OCI-LY7 (cell line): ENCODE measurements at regions not wholly inside any gene's neighbourhood (a gene's known extent, or its start where the extent isn't known, plus 50 kb on each side); places are given as distances from the start of the nearest gene placed in this dataset.
"Not testable (repeated sequence)": the region's sequence is repeated elsewhere in the genome, so short reads cannot be mapped to it uniquely, and the experiment has no call there.

ENCODE experiments used
- BruUV-seq: library from RNA; stranded (reverse); fragments of 400-500 nt; replicated peaks from 2 replicates; lab custom pipeline; 2021; lab: Mats Ljungman, UMichigan
- CTCF ChIA-PET: fragments of 300-600 bp; sonication (Branson Sonifier 250); formaldehyde crosslinking; loops from one replicate; lab custom pipeline; 2022; ENCODE audit warnings: antibody characterized with exemption; ENCODE audit not compliant: unreplicated experiment; lab: Charles Lee
- POLR2A ChIA-PET: fragments of 300-600 bp; sonication (Branson Sonifier 250); formaldehyde crosslinking; loops from one replicate; lab custom pipeline; 2022; ENCODE audit warnings: antibody characterized with exemption; lab: Charles Lee
- DNase-seq: peaks from one replicate; pipeline ENCODE4 v3.0.0-alpha.2; 2015; ENCODE audit warnings: low spot score
- H2AFZ ChIP-seq: fragments of 200-600 bp; sonication (generic), shearing (Covaris generic); 2 replicates; pipeline ENCODE4 v1.6.1; 2014; ENCODE audit warnings: mild to moderate bottlenecking, antibody characterized with exemption, low read length, moderate library complexity
- H3K27ac ChIP-seq: fragments of 200-600 bp; sonication (generic); 2 replicates; pipeline ENCODE4 v1.5.1; 2014; ENCODE audit warnings: mixed run types, low read depth, mild to moderate bottlenecking, moderate library complexity, low read length, inconsistent platforms; ENCODE audit not compliant: poor library complexity, severe bottlenecking
- H3K36me3 ChIP-seq: fragments of 200-600 bp; sonication (generic); 2 replicates; pipeline ENCODE4 v1.6.1; 2014; ENCODE audit warnings: mild to moderate bottlenecking, antibody characterized with exemption, low read length, moderate library complexity, mixed read lengths; ENCODE audit not compliant: insufficient read depth
- H3K4me1 ChIP-seq: fragments of 200-600 bp; sonication (generic); 2 replicates; pipeline ENCODE4 v1.5.1; 2014; ENCODE audit warnings: mild to moderate bottlenecking, low read length; ENCODE audit not compliant: insufficient read depth, poor library complexity, severe bottlenecking
- H3K4me2 ChIP-seq: fragments of 200-600 bp; sonication (generic); 2 replicates; pipeline ENCODE4 v1.6.1; 2014; ENCODE audit warnings: mild to moderate bottlenecking, low read length
- H3K4me3 ChIP-seq: fragments of 200-600 bp; sonication (generic); 2 replicates; pipeline ENCODE4 v1.5.1; 2014; ENCODE audit warnings: mild to moderate bottlenecking, low read depth, low read length; ENCODE audit not compliant: poor library complexity, severe bottlenecking
- H3K79me2 ChIP-seq: fragments of 200-600 bp; sonication (generic); 2 replicates; pipeline ENCODE4 v1.6.1; 2016; ENCODE audit warnings: low read depth, mild to moderate bottlenecking, low read length, moderate library complexity, mixed read lengths; ENCODE audit not compliant: insufficient read depth
- H3K9me2 ChIP-seq: fragments of 200-600 bp; sonication (generic); 2 replicates; pipeline ENCODE4 v1.6.1; 2016; ENCODE audit warnings: mild to moderate bottlenecking, low read length, mixed read lengths; ENCODE audit not compliant: insufficient read depth
- H3K9me3 ChIP-seq: fragments of 200-600 bp; sonication (generic); 2 replicates; pipeline ENCODE4 v1.6.1; 2014; ENCODE audit warnings: mild to moderate bottlenecking, mixed run types, low read length, mixed read lengths
- H4K20me1 ChIP-seq: fragments of 200-600 bp; sonication (generic); 2 replicates; pipeline ENCODE4 v1.6.1; 2014; ENCODE audit warnings: mild to moderate bottlenecking, antibody characterized with exemption, low read length, moderate library complexity, mixed read lengths; ENCODE audit not compliant: insufficient read depth
- CTCF ChIP-seq: fragments of 200-600 bp; sonication (generic); conservative IDR thresholded peaks from 2 replicates; pipeline ENCODE4 v1.5.1; 2014; ENCODE audit warnings: mild to moderate bottlenecking, antibody characterized with exemption, low read length, moderate library complexity, mixed read lengths
- EZH2phosphoT487 ChIP-seq: fragments of 200-600 bp; sonication (generic); IDR thresholded peaks from 2 replicates; pipeline ENCODE4 v1.6.1; 2018; ENCODE audit warnings: low read depth, borderline replicate concordance, mild to moderate bottlenecking, mixed run types, antibody characterized with exemption, low read length, moderate library complexity, mixed read lengths
- intact Hi-C: fragments of 100-400 bp; cut with micrococcal nuclease; formaldehyde crosslinking; loops from one replicate; pipeline ENCODE4 v1.10.0; 2022; ENCODE audit not compliant: unreplicated experiment

GRCh38 chr3:191688756-191689433 is 227.9 kb downstream of the PYDC2 start:
- Histone ChIP-seq H3K79me2 (no peaks in the 10 kb centered on the region), H3K27ac (no peak overlapping the region), H3K4me3 (no peak overlapping the region), H3K9me2 (no peaks in the 10 kb centered on the region), H3K4me1 (no peaks in the 10 kb centered on the region), H3K9me3 (no peaks in the 10 kb centered on the region), H4K20me1 (no peaks in the 10 kb centered on the region), H3K4me2 (no peak overlapping the region), H2AFZ (no peak overlapping the region), H3K36me3 (no peaks in the 10 kb centered on the region)
- ChIA-PET POLR2A (interaction anchor here (1.0 kb wide), 1 partner anchor 13 kb away, joined by 4 read pairs; no protein-coding TSS in a partner anchor), CTCF (no interaction called here)
- intact Hi-C loops = no loop called here
- BruUV-seq = no TSS peak
- TF ChIP-seq EZH2phosphoT487 = no peak
- no peak for TF ChIP-seq CTCF
- DNase-seq = no peak

- H4K20me1 ChIP-seq, H3K4me2 ChIP-seq, H3K79me2 ChIP-seq, H3K27ac ChIP-seq, POLR2A ChIA-PET, intact Hi-C loops, BruUV-seq, H3K9me3 ChIP-seq, H3K9me2 ChIP-seq, DNase-seq, CTCF ChIA-PET, H3K36me3 ChIP-seq, H2AFZ ChIP-seq, H3K4me1 ChIP-seq, H3K4me3 ChIP-seq: not testable (repeated sequence)
Observed at GRCh38 chr3:191691184-191691583, 230.2 kb downstream of the PYDC2 start.

- Histone ChIP-seq H3K9me2 (no peaks in the 10 kb centered on the region), H2AFZ (no peak overlapping the region), H4K20me1 (no peaks in the 10 kb centered on the region), H3K27ac (no peak overlapping the region), H3K4me2 (no peak overlapping the region), H3K36me3 (no peaks in the 10 kb centered on the region), H3K4me3 (no peak overlapping the region), H3K9me3 (no peaks in the 10 kb centered on the region), H3K4me1 (no peaks in the 10 kb centered on the region), H3K79me2 (no peaks in the 10 kb centered on the region)
- DNase-seq = no peak
- intact Hi-C loops = no loop called here
- TF ChIP-seq EZH2phosphoT487 (no peak), CTCF (no peak)
- CTCF ChIA-PET = no interaction called here
- POLR2A ChIA-PET = no interaction called here
- BruUV-seq = no TSS peak
Observed at GRCh38 chr3:191695131-191695814, 234.3 kb downstream of the PYDC2 start.
